PC-3 (cell line): ENCODE measurements at regions not wholly inside any gene's neighbourhood (a gene's known extent, or its start where the extent isn't known, plus 50 kb on each side); places are given as distances from the start of the nearest gene placed in this dataset.

Source experiments
- ATAC-seq: fragments of 200-7000 bp; cut with Tn5 transposase; 2 replicates; pipeline ENCODE4 v1.9.1; 2020; ENCODE audit warnings: mild to moderate bottlenecking, moderate library complexity
- BruUV-seq: library from RNA; stranded (reverse); fragments of 400-500 nt; replicated peaks from 2 replicates; lab custom pipeline; 2021; lab: Mats Ljungman, UMichigan
- CTCF ChIA-PET: fragments of 300-600 bp; sonication (Branson Sonifier 250); formaldehyde crosslinking; loops from one replicate; lab custom pipeline; 2022; ENCODE audit warnings: antibody characterized with exemption; lab: Charles Lee
- POLR2A ChIA-PET: fragments of 300-600 bp; sonication (Branson Sonifier 250); formaldehyde crosslinking; loops from one replicate; lab custom pipeline; 2022; ENCODE audit warnings: antibody characterized with exemption; ENCODE audit not compliant: unreplicated experiment; lab: Charles Lee
- DNase-seq: peaks from one replicate; pipeline ENCODE4 v3.0.0-alpha.2; 2015
- H2AFZ ChIP-seq: fragments of 300-600 bp; sonication (generic); 2 replicates; pipeline ENCODE4 v1.6.0; 2016; ENCODE audit warnings: antibody characterized with exemption, low read length
- H3F3A ChIP-seq: fragments of 300-600 bp; sonication (generic); one replicate; pipeline ENCODE4 v1.6.0; 2017; ENCODE audit warnings: antibody characterized with exemption, low read length, control low read depth, mild to moderate bottlenecking; ENCODE audit not compliant: unreplicated experiment
- H3K27ac ChIP-seq: fragments of 300-600 bp; sonication (generic); 2 replicates; pipeline ENCODE4 v1.5.1; 2016; ENCODE audit warnings: mild to moderate bottlenecking, low read length
- H3K27me3 ChIP-seq: fragments of 300-600 bp; sonication (generic); 2 replicates; pipeline ENCODE4 v1.6.1; 2016; ENCODE audit warnings: low read length, mixed read lengths
- H3K36me3 ChIP-seq: fragments of 300-600 bp; sonication (generic); 2 replicates; pipeline ENCODE4 v1.6.1; 2016; ENCODE audit warnings: low read depth, mixed run types, low read length, mixed read lengths
- H3K4me1 ChIP-seq: fragments of 300-600 bp; sonication (generic); 2 replicates; pipeline ENCODE4 v1.5.1; 2016; ENCODE audit warnings: low read length; ENCODE audit not compliant: insufficient read depth
- H3K4me2 ChIP-seq: fragments of 300-600 bp; sonication (generic); 2 replicates; pipeline ENCODE4 v1.6.0; 2016; ENCODE audit warnings: low read length
- H3K4me3 ChIP-seq: fragments of 300-600 bp; sonication (generic); 2 replicates; pipeline ENCODE4 v1.5.1; 2016; ENCODE audit warnings: mild to moderate bottlenecking, low read length, mixed read lengths
- H3K79me2 ChIP-seq: fragments of 300-600 bp; sonication (generic); 2 replicates; pipeline ENCODE4 v1.6.1; 2017; ENCODE audit warnings: low read length, mixed read lengths
- H3K9ac ChIP-seq: fragments of 300-600 bp; sonication (generic); 2 replicates; pipeline ENCODE4 v1.6.0; 2016; ENCODE audit warnings: mild to moderate bottlenecking, low read length
- H3K9me2 ChIP-seq: fragments of 300-600 bp; sonication (generic); replicated peaks from 2 replicates; pipeline ENCODE4 v1.6.1; 2016; ENCODE audit warnings: mixed run types, low read length, mixed read lengths
- H3K9me3 ChIP-seq: fragments of 300-600 bp; sonication (generic); 2 replicates; pipeline ENCODE4 v1.6.1; 2016; ENCODE audit warnings: low read length, mixed read lengths
- H4K20me1 ChIP-seq: fragments of 300-600 bp; sonication (generic); 2 replicates; pipeline ENCODE4 v1.6.1; 2016; ENCODE audit warnings: low read length, mixed read lengths
- EZH2 ChIP-seq: fragments of 300-600 bp; sonication (generic); IDR thresholded peaks from one replicate; pipeline ENCODE4 v1.6.1; 2017; ENCODE audit warnings: antibody characterized with exemption, mild to moderate bottlenecking, low read length; ENCODE audit not compliant: unreplicated experiment
- EZH2phosphoT487 ChIP-seq: fragments of 300-600 bp; sonication (generic); IDR thresholded peaks from 2 replicates; pipeline ENCODE4 v1.6.1; 2018; ENCODE audit warnings: mild to moderate bottlenecking, antibody characterized with exemption, low read length, borderline replicate concordance
- intact Hi-C: fragments of 100-400 bp; cut with micrococcal nuclease; formaldehyde crosslinking; loops from 2 replicates; pipeline ENCODE4 v1.9.0; 2023
- TF ChIP-seq, protein P1 (sequence below): fragments of 300-600 bp; sonication (generic); conservative IDR thresholded peaks from 2 replicates; pipeline ENCODE4 v1.5.1; 2017; ENCODE audit warnings: antibody characterized with exemption, low read depth, mild to moderate bottlenecking, low read length

DNA sequence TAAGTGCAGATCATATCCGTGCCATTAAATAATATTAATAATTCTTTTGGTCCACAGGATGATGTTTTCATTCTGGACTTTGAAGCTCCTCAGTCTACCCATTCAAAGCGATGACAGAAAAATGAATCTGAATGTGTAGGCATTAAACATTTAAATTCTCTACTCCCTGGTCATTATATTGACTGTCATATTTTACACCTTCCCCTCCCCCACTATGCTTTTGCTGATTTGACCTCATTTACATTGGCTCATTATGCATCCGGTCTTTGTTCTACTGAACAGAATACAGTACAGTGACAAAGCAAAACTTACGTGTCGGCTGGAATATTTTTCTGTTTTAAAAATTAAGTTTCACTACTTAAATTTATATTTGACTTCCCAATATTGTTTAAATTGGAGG, 289.7 kb upstream of the TMEM161B start:
- intact Hi-C loops: no loop called here
- Histone ChIP-seq H3K4me3 (no peak overlapping the region), H3K9ac (no peak overlapping the region), H3K9me2 (no peaks in the 10 kb centered on the region), H3K27ac (no peak overlapping the region), H3K4me2 (no peak overlapping the region), H2AFZ (no peak overlapping the region), H3K9me3 (no peaks in the 10 kb centered on the region), H3F3A (no peaks in the 10 kb centered on the region), H3K79me2 (no peaks in the 10 kb centered on the region), H3K4me1 (no peaks in the 10 kb centered on the region), H4K20me1 (no peaks in the 10 kb centered on the region), H3K36me3 (no peaks in the 10 kb centered on the region), H3K27me3 (no peaks in the 10 kb centered on the region)
- ChIA-PET POLR2A (no interaction called here), CTCF (no interaction called here)
- ATAC-seq: no peak
- TF ChIP-seq EZH2phosphoT487 (no peak), EZH2 (no peak)
- TF ChIP-seq, protein P1, sequence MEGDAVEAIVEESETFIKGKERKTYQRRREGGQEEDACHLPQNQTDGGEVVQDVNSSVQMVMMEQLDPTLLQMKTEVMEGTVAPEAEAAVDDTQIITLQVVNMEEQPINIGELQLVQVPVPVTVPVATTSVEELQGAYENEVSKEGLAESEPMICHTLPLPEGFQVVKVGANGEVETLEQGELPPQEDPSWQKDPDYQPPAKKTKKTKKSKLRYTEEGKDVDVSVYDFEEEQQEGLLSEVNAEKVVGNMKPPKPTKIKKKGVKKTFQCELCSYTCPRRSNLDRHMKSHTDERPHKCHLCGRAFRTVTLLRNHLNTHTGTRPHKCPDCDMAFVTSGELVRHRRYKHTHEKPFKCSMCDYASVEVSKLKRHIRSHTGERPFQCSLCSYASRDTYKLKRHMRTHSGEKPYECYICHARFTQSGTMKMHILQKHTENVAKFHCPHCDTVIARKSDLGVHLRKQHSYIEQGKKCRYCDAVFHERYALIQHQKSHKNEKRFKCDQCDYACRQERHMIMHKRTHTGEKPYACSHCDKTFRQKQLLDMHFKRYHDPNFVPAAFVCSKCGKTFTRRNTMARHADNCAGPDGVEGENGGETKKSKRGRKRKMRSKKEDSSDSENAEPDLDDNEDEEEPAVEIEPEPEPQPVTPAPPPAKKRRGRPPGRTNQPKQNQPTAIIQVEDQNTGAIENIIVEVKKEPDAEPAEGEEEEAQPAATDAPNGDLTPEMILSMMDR: no peak
- no TSS peak for BruUV-seq
- DNase-seq: no peak

DNA sequence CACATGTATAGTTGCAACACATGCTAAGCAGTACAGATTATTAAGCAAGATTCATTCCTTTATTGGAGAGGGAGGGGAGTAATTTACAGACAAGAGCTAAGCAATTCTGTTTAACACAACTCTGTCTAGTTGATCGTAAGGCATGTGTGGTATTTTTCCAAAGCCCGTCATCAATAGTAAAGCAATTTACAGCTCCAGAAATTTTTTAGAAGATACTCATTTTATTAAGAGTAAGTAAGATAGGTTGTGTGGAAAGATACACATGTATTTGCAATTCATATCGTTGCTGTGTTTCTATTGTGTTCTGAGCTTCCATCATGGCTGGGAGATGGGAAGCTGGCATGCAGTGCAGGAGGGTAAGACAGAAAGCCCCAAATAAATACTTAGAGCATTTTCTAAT, 289.2 kb upstream of the TMEM161B start:
- Histone ChIP-seq H3F3A (no peaks in the 10 kb centered on the region), H3K27ac (no peak overlapping the region), H3K9me3 (no peaks in the 10 kb centered on the region), H3K79me2 (no peaks in the 10 kb centered on the region), H4K20me1 (no peaks in the 10 kb centered on the region), H3K4me2 (no peak overlapping the region), H3K4me1 (no peaks in the 10 kb centered on the region), H3K27me3 (no peaks in the 10 kb centered on the region), H3K9ac (no peak overlapping the region), H2AFZ (no peak overlapping the region), H3K9me2 (no peaks in the 10 kb centered on the region), H3K4me3 (no peak overlapping the region), H3K36me3 (no peaks in the 10 kb centered on the region)
- ATAC-seq (no peak), DNase-seq (no peak)
- intact Hi-C loops: no loop called here
- TF ChIP-seq, protein P1: no peak
- TF ChIP-seq EZH2phosphoT487: no peak
- no peak for TF ChIP-seq EZH2
- BruUV-seq: no TSS peak
- ChIA-PET CTCF (no interaction called here), POLR2A (no interaction called here)

- DNase-seq (no peak), ATAC-seq (no peak)
- H3K9ac ChIP-seq: no peak overlapping the region
- H3K79me2 ChIP-seq: no peaks in the 10 kb centered on the region
- no peaks in the 10 kb centered on the region for H3K4me1 ChIP-seq
- H3K4me3 ChIP-seq: no peak overlapping the region
- no peaks in the 10 kb centered on the region for H3K9me3 ChIP-seq
- intact Hi-C loops: no loop called here
- no peaks in the 10 kb centered on the region for H3K27me3 ChIP-seq
- CTCF ChIA-PET: interaction anchor here (0.6 kb wide), 1 partner anchor 416 kb away, joined by 6 read pairs; no protein-coding TSS in a partner anchor
- H3K9me2 ChIP-seq: no peaks in the 10 kb centered on the region
- no peak overlapping the region for H3K4me2 ChIP-seq
- POLR2A ChIA-PET: no interaction called here
- H3F3A ChIP-seq: no peaks in the 10 kb centered on the region
- no peak overlapping the region for H3K27ac ChIP-seq
- BruUV-seq: no TSS peak
- H3K36me3 ChIP-seq: no peaks in the 10 kb centered on the region
- no peak overlapping the region for H2AFZ ChIP-seq
- TF ChIP-seq, protein P1: no peak
- no peak for TF ChIP-seq EZH2
- no peak for TF ChIP-seq EZH2phosphoT487
- H4K20me1 ChIP-seq: no peaks in the 10 kb centered on the region
Measured at GRCh38 chr5:88557131-88557530, 288.5 kb upstream of the TMEM161B start.
